Body of pancreas (tissue), 4 donors: ENCODE measurements at regions not wholly inside any gene's neighbourhood (a gene's known extent, or its start where the extent isn't known, plus 50 kb on each side); places are given as distances from the start of the nearest gene placed in this dataset.

Source experiments
- POLR2A ChIP-seq, 3 donors: fragments of 450-650 bp; IDR thresholded peaks; one replicate each; pipeline ENCODE4 v1.6.1; 2016; ENCODE audit warnings: antibody characterized with exemption in 3 of 3, mild to moderate bottlenecking in 2 of 3
- TF ChIP-seq, protein P1 (sequence below), 7 experiments: fragments of 450-650 bp in 4 of 7; fragments of 200-600 bp in 3 of 7; sonication (generic) in 3 of 7; IDR thresholded peaks; one replicate each; pipeline ENCODE4 v1.5.1; 2016 to 2019; ENCODE audit warnings: antibody characterized with exemption in 7 of 7

DNA sequence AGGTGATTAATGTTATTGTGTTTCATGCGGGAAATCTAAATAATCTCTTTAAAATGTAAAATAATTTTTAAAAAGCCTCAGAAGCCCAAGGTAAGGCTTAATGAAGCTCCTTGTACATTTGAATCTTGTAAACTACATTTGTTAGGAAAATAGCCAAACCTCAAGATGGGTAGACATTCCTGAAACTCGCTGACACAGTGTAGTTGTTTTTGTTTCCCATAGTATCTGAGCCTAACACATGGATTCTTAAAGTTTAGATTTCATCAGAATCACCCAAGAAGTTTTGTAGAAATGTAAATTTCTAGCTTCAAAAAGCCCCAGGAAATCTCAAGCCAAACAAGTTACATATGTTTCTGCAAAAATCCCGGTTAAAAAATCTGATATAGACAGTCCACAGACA lies 1221.1 kb upstream of the ACVR2A start:
- TF ChIP-seq, protein P1, sequence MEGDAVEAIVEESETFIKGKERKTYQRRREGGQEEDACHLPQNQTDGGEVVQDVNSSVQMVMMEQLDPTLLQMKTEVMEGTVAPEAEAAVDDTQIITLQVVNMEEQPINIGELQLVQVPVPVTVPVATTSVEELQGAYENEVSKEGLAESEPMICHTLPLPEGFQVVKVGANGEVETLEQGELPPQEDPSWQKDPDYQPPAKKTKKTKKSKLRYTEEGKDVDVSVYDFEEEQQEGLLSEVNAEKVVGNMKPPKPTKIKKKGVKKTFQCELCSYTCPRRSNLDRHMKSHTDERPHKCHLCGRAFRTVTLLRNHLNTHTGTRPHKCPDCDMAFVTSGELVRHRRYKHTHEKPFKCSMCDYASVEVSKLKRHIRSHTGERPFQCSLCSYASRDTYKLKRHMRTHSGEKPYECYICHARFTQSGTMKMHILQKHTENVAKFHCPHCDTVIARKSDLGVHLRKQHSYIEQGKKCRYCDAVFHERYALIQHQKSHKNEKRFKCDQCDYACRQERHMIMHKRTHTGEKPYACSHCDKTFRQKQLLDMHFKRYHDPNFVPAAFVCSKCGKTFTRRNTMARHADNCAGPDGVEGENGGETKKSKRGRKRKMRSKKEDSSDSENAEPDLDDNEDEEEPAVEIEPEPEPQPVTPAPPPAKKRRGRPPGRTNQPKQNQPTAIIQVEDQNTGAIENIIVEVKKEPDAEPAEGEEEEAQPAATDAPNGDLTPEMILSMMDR (IDR thresholded peaks at IDR 0.05): no peak
- TF ChIP-seq POLR2A (IDR thresholded peaks at IDR 0.05): no peak
